ENCODE measurements at regions not wholly inside any gene's neighbourhood (a gene's known extent, or its start where the extent isn't known, plus 50 kb on each side); places are given as distances from the start of the nearest gene placed in this dataset.
"Not testable (repeated sequence)": the region's sequence is repeated elsewhere in the genome, so short reads cannot be mapped to it uniquely, and the experiment has no call there.

GRCh38 chr2:190748966-190749365 is 100.1 kb downstream of the NAB1 start:
- no peak overlapping the region for H3K4me3 ChIP-seq (ENCODE audit: low read depth, low read length, poor library complexity, severe bottlenecking)
- H3K36me3 ChIP-seq (ENCODE audit: insufficient read depth, low read length, poor library complexity, severe bottlenecking), result no peaks in the 10 kb centered on the region
- BruUV-seq (replicated peaks), result no TSS peak
- no peaks in the 10 kb centered on the region for H3K27me3 ChIP-seq (replicated peaks; ENCODE audit: insufficient read depth, low read depth, low read length, poor library complexity)
- H3K27ac ChIP-seq (ENCODE audit: low read depth, low read length, poor library complexity, severe bottlenecking), result no peak overlapping the region
- no peaks in the 10 kb centered on the region for H3K4me1 ChIP-seq (ENCODE audit: insufficient read depth, low read length, poor library complexity, severe bottlenecking)
- DNase-seq (ENCODE audit: low spot score), result peak; percentile 18
- POLR2A ChIA-PET (ENCODE audit: low non-redundant PET), result no interaction called here
- TF ChIP-seq EZH2 (IDR thresholded peaks at IDR 0.05; ENCODE audit: borderline replicate concordance, low read depth, low read length, poor library complexity, severe bottlenecking), result no peak
- CTCF ChIA-PET, result no interaction called here
- no peaks in the 10 kb centered on the region for H3K9me3 ChIP-seq (ENCODE audit: low read depth, low read length, poor library complexity, severe bottlenecking)
- intact Hi-C loops (cut with micrococcal nuclease; ENCODE audit: unreplicated experiment), result no loop called here

- Histone ChIP-seq H3K27ac (ENCODE audit: low read depth, low read length, poor library complexity, severe bottlenecking) (no peak overlapping the region), H3K27me3 (replicated peaks; ENCODE audit: insufficient read depth, low read depth, low read length, poor library complexity) (no peaks in the 10 kb centered on the region), H3K9me3 (ENCODE audit: low read depth, low read length, poor library complexity, severe bottlenecking) (no peaks in the 10 kb centered on the region), H3K4me3 (ENCODE audit: low read depth, low read length, poor library complexity, severe bottlenecking) (no peak overlapping the region), H3K4me1 (ENCODE audit: insufficient read depth, low read length, poor library complexity, severe bottlenecking) (no peaks in the 10 kb centered on the region), H3K36me3 (ENCODE audit: insufficient read depth, low read length, poor library complexity, severe bottlenecking) (no peaks in the 10 kb centered on the region)
- intact Hi-C loops (cut with micrococcal nuclease; ENCODE audit: unreplicated experiment), result no loop called here
- ChIA-PET CTCF (no interaction called here), POLR2A (ENCODE audit: low non-redundant PET) (no interaction called here)
- no peak for DNase-seq (ENCODE audit: low spot score)
- BruUV-seq (replicated peaks), result no TSS peak
- no peak for TF ChIP-seq CTCF (conservative IDR thresholded peaks at IDR 0.05; ENCODE audit: low read depth, low read length)
- TF ChIP-seq EZH2 (IDR thresholded peaks at IDR 0.05; ENCODE audit: borderline replicate concordance, low read depth, low read length, poor library complexity, severe bottlenecking), result no peak
Observed at GRCh38 chr2:190755772-190756415, 107.0 kb downstream of the NAB1 start.

- H3K27ac ChIP-seq (ENCODE audit: low read depth, low read length, poor library complexity, severe bottlenecking), result no peak overlapping the region
- no peak for TF ChIP-seq CTCF (conservative IDR thresholded peaks at IDR 0.05; ENCODE audit: low read depth, low read length)
- TSS peak; percentile 64 for BruUV-seq (replicated peaks)
- ChIA-PET POLR2A (ENCODE audit: low non-redundant PET) (no interaction called here), CTCF (no interaction called here)
- H3K4me3 ChIP-seq (ENCODE audit: low read depth, low read length, poor library complexity, severe bottlenecking), result no peak overlapping the region
- peak; percentile 22 for DNase-seq (ENCODE audit: low spot score)
- H3K27me3 ChIP-seq (replicated peaks; ENCODE audit: insufficient read depth, low read depth, low read length, poor library complexity), result no peaks in the 10 kb centered on the region
- no peaks in the 10 kb centered on the region for H3K9me3 ChIP-seq (ENCODE audit: low read depth, low read length, poor library complexity, severe bottlenecking)
- H3K4me1 ChIP-seq (ENCODE audit: insufficient read depth, low read length, poor library complexity, severe bottlenecking), result no peaks in the 10 kb centered on the region
- intact Hi-C loops (cut with micrococcal nuclease; ENCODE audit: unreplicated experiment), result no loop called here
- H3K36me3 ChIP-seq (ENCODE audit: insufficient read depth, low read length, poor library complexity, severe bottlenecking), result no peaks in the 10 kb centered on the region
Observed at GRCh38 chr2:190759749-190760213, 110.9 kb downstream of the NAB1 start.

DNA sequence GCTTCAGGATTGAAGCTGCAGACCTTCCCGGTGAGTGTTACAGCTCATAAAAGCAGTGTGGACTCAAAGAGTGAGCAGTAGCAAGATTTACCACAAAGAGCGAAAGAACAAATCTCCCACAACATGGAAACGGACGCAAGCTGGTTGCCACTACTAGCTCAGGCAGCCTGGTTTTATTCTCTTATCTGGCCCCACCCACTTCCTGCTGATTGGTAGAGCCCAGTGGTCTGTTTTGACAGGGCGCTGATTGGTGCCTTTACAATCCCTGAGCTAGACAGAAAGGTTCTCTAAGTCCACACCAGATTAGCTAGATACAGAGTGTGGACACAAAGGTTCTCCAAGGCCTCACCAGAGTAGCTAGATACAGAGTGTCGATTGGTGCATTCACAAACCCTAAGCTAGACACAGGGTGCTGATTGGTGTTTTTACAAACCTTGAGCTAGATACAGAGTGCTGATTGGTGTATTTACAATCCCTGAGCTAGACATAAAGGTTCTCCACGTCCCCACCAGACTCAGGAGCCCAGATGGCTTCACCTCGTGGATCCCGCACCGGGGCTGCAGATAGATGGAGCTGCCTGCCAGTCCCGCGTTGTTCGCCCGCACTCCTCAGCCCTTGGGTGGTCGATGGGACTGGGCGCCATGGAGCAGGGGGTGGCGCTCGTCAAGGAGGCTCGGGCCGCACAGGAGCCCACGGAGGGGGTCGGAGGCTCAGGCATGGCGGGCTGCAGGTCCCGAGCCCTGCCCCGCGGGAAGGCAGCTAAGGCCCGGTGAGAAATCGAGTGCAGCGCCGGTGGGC is 111.7 kb downstream of the NAB1 start:
- BruUV-seq (replicated peaks); H3K4me3 ChIP-seq (ENCODE audit: low read depth, low read length, poor library complexity, severe bottlenecking); H3K9me3 ChIP-seq (ENCODE audit: low read depth, low read length, poor library complexity, severe bottlenecking); H3K4me1 ChIP-seq (ENCODE audit: insufficient read depth, low read length, poor library complexity, severe bottlenecking); CTCF ChIA-PET; intact Hi-C loops (cut with micrococcal nuclease; ENCODE audit: unreplicated experiment); POLR2A ChIA-PET (ENCODE audit: low non-redundant PET); DNase-seq (ENCODE audit: low spot score); H3K36me3 ChIP-seq (ENCODE audit: insufficient read depth, low read length, poor library complexity, severe bottlenecking); H3K27ac ChIP-seq (ENCODE audit: low read depth, low read length, poor library complexity, severe bottlenecking); H3K27me3 ChIP-seq (replicated peaks; ENCODE audit: insufficient read depth, low read depth, low read length, poor library complexity): not testable (repeated sequence)

- H3K4me3 ChIP-seq (ENCODE audit: low read depth, low read length, poor library complexity, severe bottlenecking); H3K27me3 ChIP-seq (replicated peaks; ENCODE audit: insufficient read depth, low read depth, low read length, poor library complexity); H3K4me1 ChIP-seq (ENCODE audit: insufficient read depth, low read length, poor library complexity, severe bottlenecking); H3K27ac ChIP-seq (ENCODE audit: low read depth, low read length, poor library complexity, severe bottlenecking); POLR2A ChIA-PET (ENCODE audit: low non-redundant PET); DNase-seq (ENCODE audit: low spot score); H3K36me3 ChIP-seq (ENCODE audit: insufficient read depth, low read length, poor library complexity, severe bottlenecking); CTCF ChIA-PET; BruUV-seq (replicated peaks); intact Hi-C loops (cut with micrococcal nuclease; ENCODE audit: unreplicated experiment); H3K9me3 ChIP-seq (ENCODE audit: low read depth, low read length, poor library complexity, severe bottlenecking): not testable (repeated sequence)
Observed at GRCh38 chr2:190761216-190761615, 112.3 kb downstream of the NAB1 start.
